Mesendoderm (in vitro differentiated cells): ENCODE measurements at regions not wholly inside any gene's neighbourhood (a gene's known extent, or its start where the extent isn't known, plus 50 kb on each side); places are given as distances from the start of the nearest gene placed in this dataset.

Experiments used
- DNase-seq: peaks from one replicate; pipeline ENCODE4 v3.0.0; 2013
- H2AK5ac ChIP-seq: 2 replicates; pipeline ENCODE4 v1.6.1; 2013; ENCODE audit warnings: low read length, inconsistent platforms
- H2BK120ac ChIP-seq: 2 replicates; pipeline ENCODE4 v1.6.1; 2013; ENCODE audit warnings: low read depth, mild to moderate bottlenecking, low read length, moderate library complexity, mixed read lengths
- H2BK15ac ChIP-seq: replicated peaks from 2 replicates; pipeline ENCODE4 v1.6.1; 2013; ENCODE audit warnings: low read depth, mild to moderate bottlenecking, moderate library complexity
- H2BK5ac ChIP-seq: 2 replicates; pipeline ENCODE4 v1.6.1; 2013; ENCODE audit warnings: low read length, inconsistent platforms
- H3K18ac ChIP-seq: 2 replicates; pipeline ENCODE4 v1.6.1; 2013; ENCODE audit warnings: mild to moderate bottlenecking, low read length, mixed read lengths
- H3K23ac ChIP-seq: one replicate; pipeline ENCODE4 v1.6.1; 2013; ENCODE audit warnings: low read length
- H3K27ac ChIP-seq: 2 replicates; pipeline ENCODE4 v1.5.1; 2013; ENCODE audit warnings: low read depth, mild to moderate bottlenecking, inconsistent platforms, low read length, moderate library complexity
- H3K27me3 ChIP-seq: 2 replicates; pipeline ENCODE4 v1.6.1; 2013; ENCODE audit warnings: low read length, control low read depth, mild to moderate bottlenecking, inconsistent platforms; ENCODE audit not compliant: insufficient read depth, poor library complexity
- H3K36me3 ChIP-seq: 2 replicates; pipeline ENCODE4 v1.6.1; 2013; ENCODE audit warnings: low read length, inconsistent platforms; ENCODE audit not compliant: control insufficient read depth, insufficient read depth
- H3K4ac ChIP-seq: one replicate; pipeline ENCODE4 v1.6.1; 2013; ENCODE audit warnings: low read depth, mild to moderate bottlenecking, low read length, moderate library complexity
- H3K4me1 ChIP-seq: 2 replicates; pipeline ENCODE4 v1.6.1; 2013; ENCODE audit warnings: low read depth, low read length, inconsistent platforms; ENCODE audit not compliant: control insufficient read depth
- H3K4me2 ChIP-seq: 2 replicates; pipeline ENCODE4 v1.6.1; 2013; ENCODE audit warnings: low read length
- H3K4me3 ChIP-seq: 2 replicates; pipeline ENCODE4 v1.5.1; 2013; ENCODE audit warnings: mild to moderate bottlenecking, low read length
- H3K56ac ChIP-seq: one replicate; pipeline ENCODE4 v1.6.1; 2013; ENCODE audit warnings: low read length
- H3K79me1 ChIP-seq: 2 replicates; pipeline ENCODE4 v1.6.1; 2013; ENCODE audit warnings: low read length, inconsistent platforms
- H3K79me2 ChIP-seq: 2 replicates; pipeline ENCODE4 v1.6.1; 2013; ENCODE audit warnings: mild to moderate bottlenecking, low read length; ENCODE audit not compliant: control insufficient read depth, insufficient read depth
- H3K9ac ChIP-seq: 2 replicates; pipeline ENCODE4 v1.6.1; 2013; ENCODE audit warnings: low read length, inconsistent platforms
- H4K5ac ChIP-seq: one replicate; pipeline ENCODE4 v1.6.1; 2013; ENCODE audit warnings: low read length
- H4K8ac ChIP-seq: one replicate; pipeline ENCODE4 v1.6.1; 2013; ENCODE audit warnings: low read depth, mild to moderate bottlenecking, control low read depth, low read length, moderate library complexity
- WGBS: extraction: QIAGEN DNeasy Blood & Tissue Kit; methylation state at CpG from one replicate; pipeline ENCODE4 v1.1.7; 2013; ENCODE audit warnings: low lambda C conversion rate, missing lambda C conversion rate; ENCODE audit not compliant: insufficient coverage; ENCODE audit errors: extremely low coverage; 5-methylcytosine and 5-hydroxymethylcytosine counted together

DNA sequence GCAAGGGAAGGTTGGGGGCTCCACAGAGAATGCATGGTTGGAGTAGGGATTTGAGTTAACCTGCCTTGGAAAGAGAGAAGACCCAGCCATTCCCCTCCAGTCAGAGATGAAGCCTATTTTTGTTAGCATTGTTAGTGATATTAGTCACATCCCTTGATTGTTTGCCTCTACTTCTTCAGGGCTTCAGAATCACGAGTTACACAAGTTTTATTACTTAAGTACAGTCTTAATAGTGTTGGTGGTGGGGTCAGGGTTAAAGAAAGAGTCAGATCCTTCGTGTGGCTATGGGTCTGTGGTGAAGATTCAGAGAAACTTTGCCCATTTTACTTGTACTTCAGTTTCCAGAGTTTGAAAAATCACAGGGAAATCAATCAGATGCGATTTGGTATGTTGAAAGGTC is 363.1 kb downstream of the LRIG3 start:
- no peaks in the 10 kb centered on the region for H3K79me1 ChIP-seq
- H3K79me2 ChIP-seq: no peaks in the 10 kb centered on the region

GRCh38 chr12:58557661-58558060 is 362.6 kb downstream of the LRIG3 start:
- no peak for DNase-seq
- Histone ChIP-seq H3K4me3 (no peak overlapping the region), H4K5ac (no peak overlapping the region), H3K4me1 (no peaks in the 10 kb centered on the region), H3K23ac (no peak overlapping the region), H3K27me3 (no peaks in the 10 kb centered on the region), H3K4me2 (no peak overlapping the region), H3K36me3 (no peaks in the 10 kb centered on the region), H3K4ac (no peak overlapping the region), H3K79me1 (no peaks in the 10 kb centered on the region), H3K18ac (no peak overlapping the region), H4K8ac (no peak overlapping the region), H2BK5ac (no peak overlapping the region), H2AK5ac (no peak overlapping the region), H3K27ac (no peak overlapping the region), H3K79me2 (no peaks in the 10 kb centered on the region), H3K56ac (no peak overlapping the region), H2BK120ac (no peak overlapping the region), H3K9ac (no peak overlapping the region), H2BK15ac (no peak overlapping the region)
- WGBS: no CpG with 5 or more reads among the region's 1 CpG

More for the DNA sequence above, 363.1 kb downstream of the LRIG3 start:
- Histone ChIP-seq H4K8ac (no peak overlapping the region), H3K27ac (no peak overlapping the region), H3K56ac (no peak overlapping the region), H3K27me3 (no peaks in the 10 kb centered on the region), H3K4me3 (no peak overlapping the region), H3K23ac (no peak overlapping the region), H2AK5ac (no peak overlapping the region), H3K18ac (no peak overlapping the region), H3K4me1 (no peaks in the 10 kb centered on the region), H3K4ac (no peak overlapping the region), H3K4me2 (no peak overlapping the region), H2BK15ac (no peak overlapping the region), H2BK120ac (no peak overlapping the region), H3K36me3 (no peaks in the 10 kb centered on the region), H4K5ac (no peak overlapping the region), H2BK5ac (no peak overlapping the region), H3K9ac (no peak overlapping the region)
- WGBS: no CpG with 5 or more reads among the region's 3 CpGs
- DNase-seq: no peak

DNA sequence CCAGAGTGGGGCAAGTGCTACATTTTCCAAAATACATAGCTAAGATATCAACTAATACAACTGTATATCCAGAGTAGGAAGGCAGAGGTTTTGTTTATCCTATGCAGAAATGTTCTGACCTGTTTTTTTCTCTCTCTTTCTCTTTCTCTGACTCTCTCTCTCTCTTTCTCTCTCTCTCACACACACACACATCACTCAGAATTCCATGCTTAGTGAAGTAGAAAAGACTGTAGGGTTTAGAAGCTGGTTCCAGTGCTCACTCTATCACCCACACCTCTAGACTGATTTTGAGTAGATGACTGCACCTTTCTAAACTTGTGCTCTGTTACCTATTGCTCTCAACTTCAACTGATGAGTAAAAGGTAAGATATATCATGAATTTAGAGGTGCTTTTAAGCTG is 356.7 kb downstream of the LRIG3 start:
- H2BK15ac ChIP-seq: no peak overlapping the region
- H3K9ac ChIP-seq: no peak overlapping the region
- no peak overlapping the region for H3K4ac ChIP-seq
- H4K8ac ChIP-seq: no peak overlapping the region
- no peak overlapping the region for H3K23ac ChIP-seq
- H3K4me2 ChIP-seq: no peak overlapping the region
- no peak overlapping the region for H3K27ac ChIP-seq
- no peaks in the 10 kb centered on the region for H3K79me2 ChIP-seq
- no peak overlapping the region for H2AK5ac ChIP-seq
- no peaks in the 10 kb centered on the region for H3K79me1 ChIP-seq
- no peaks in the 10 kb centered on the region for H3K27me3 ChIP-seq
- H2BK5ac ChIP-seq: no peak overlapping the region
- no peaks in the 10 kb centered on the region for H3K4me1 ChIP-seq
- no peak overlapping the region for H2BK120ac ChIP-seq
- H3K56ac ChIP-seq: no peak overlapping the region
- H3K36me3 ChIP-seq: no peaks in the 10 kb centered on the region
- H4K5ac ChIP-seq: no peak overlapping the region
- DNase-seq: no peak
- H3K4me3 ChIP-seq: no peak overlapping the region
- H3K18ac ChIP-seq: no peak overlapping the region

- WGBS: no CpG with 5 or more reads among the region's 1 CpG
- no peak overlapping the region for H2BK15ac ChIP-seq
- no peak overlapping the region for H4K5ac ChIP-seq
- no peak overlapping the region for H3K9ac ChIP-seq
- no peak overlapping the region for H3K4me2 ChIP-seq
- H2AK5ac ChIP-seq: no peak overlapping the region
- DNase-seq: no peak
- H4K8ac ChIP-seq: no peak overlapping the region
- no peak overlapping the region for H3K4ac ChIP-seq
- no peak overlapping the region for H2BK5ac ChIP-seq
- H3K18ac ChIP-seq: no peak overlapping the region
- no peaks in the 10 kb centered on the region for H3K36me3 ChIP-seq
- H3K56ac ChIP-seq: no peak overlapping the region
- no peak overlapping the region for H3K27ac ChIP-seq
- H3K4me3 ChIP-seq: no peak overlapping the region
- no peaks in the 10 kb centered on the region for H3K79me1 ChIP-seq
- no peak overlapping the region for H2BK120ac ChIP-seq
- no peaks in the 10 kb centered on the region for H3K27me3 ChIP-seq
- H3K4me1 ChIP-seq: no peaks in the 10 kb centered on the region
- no peaks in the 10 kb centered on the region for H3K79me2 ChIP-seq
- no peak overlapping the region for H3K23ac ChIP-seq
Observed at GRCh38 chr12:58564721-58565120, 355.6 kb downstream of the LRIG3 start.

DNA sequence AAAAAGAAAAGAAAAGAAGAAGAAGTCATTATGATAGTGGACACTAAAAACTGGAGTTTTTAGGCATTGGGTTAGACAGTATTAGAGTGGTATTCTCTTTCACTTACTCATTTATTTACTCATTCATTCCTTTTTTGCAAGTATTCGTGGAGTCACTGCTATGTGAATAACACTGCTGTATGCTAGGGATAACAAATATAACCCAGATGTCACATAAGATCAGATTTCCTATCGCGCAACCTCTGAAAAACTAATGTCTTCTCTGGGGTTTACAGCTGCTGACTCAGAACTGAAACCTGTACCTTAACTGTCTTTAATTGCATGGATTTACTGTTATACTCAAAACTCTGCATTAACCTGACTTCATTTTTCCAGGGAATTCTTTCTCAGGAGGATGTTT is 353.7 kb downstream of the LRIG3 start:
- no peaks in the 10 kb centered on the region for H3K4me1 ChIP-seq
- H2BK120ac ChIP-seq: no peak overlapping the region
- no peak for DNase-seq
- no peak overlapping the region for H4K5ac ChIP-seq
- H3K9ac ChIP-seq: no peak overlapping the region
- H3K36me3 ChIP-seq: no peaks in the 10 kb centered on the region
- no peak overlapping the region for H2AK5ac ChIP-seq
- H3K79me2 ChIP-seq: no peaks in the 10 kb centered on the region
- H2BK15ac ChIP-seq: no peak overlapping the region
- no peak overlapping the region for H3K4me3 ChIP-seq
- H4K8ac ChIP-seq: no peak overlapping the region
- no peak overlapping the region for H3K23ac ChIP-seq
- H3K27me3 ChIP-seq: no peaks in the 10 kb centered on the region
- H3K79me1 ChIP-seq: no peaks in the 10 kb centered on the region
- no peak overlapping the region for H3K27ac ChIP-seq
- H3K4me2 ChIP-seq: no peak overlapping the region
- no peak overlapping the region for H3K18ac ChIP-seq
- H2BK5ac ChIP-seq: no peak overlapping the region
- H3K4ac ChIP-seq: no peak overlapping the region
- WGBS: no CpG with 5 or more reads among the region's 3 CpGs
- H3K56ac ChIP-seq: no peak overlapping the region

DNA sequence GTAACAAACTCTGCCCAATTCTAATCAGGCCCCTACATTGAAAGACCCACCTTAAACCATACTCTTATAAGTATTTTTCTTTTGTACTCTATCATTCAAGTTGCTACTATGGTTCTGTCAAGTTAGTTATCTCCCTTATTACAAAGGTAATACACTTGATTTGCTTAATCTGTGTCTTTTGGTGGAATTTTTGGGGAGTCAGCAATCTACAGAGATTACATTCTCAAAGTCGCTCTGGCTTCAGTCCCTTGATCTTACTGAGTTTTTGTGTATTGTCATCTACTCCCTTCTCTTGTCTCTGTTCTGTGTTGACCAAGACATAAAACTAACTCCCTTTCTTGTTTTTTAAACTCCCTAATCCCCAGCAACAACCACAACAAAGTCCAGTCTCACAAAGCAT is 353.1 kb downstream of the LRIG3 start:
- H3K27me3 ChIP-seq: no peaks in the 10 kb centered on the region
- H3K18ac ChIP-seq: no peak overlapping the region
- H2BK5ac ChIP-seq: no peak overlapping the region
- no peak overlapping the region for H3K4ac ChIP-seq
- no peak overlapping the region for H3K4me3 ChIP-seq
- H3K79me1 ChIP-seq: no peaks in the 10 kb centered on the region
- H3K27ac ChIP-seq: no peak overlapping the region
- no peak overlapping the region for H3K9ac ChIP-seq
- H3K79me2 ChIP-seq: no peaks in the 10 kb centered on the region
- H2BK15ac ChIP-seq: no peak overlapping the region
- no peak overlapping the region for H2AK5ac ChIP-seq
- no peak overlapping the region for H4K8ac ChIP-seq
- no peak overlapping the region for H3K23ac ChIP-seq
- no peak overlapping the region for H3K56ac ChIP-seq
- WGBS: no CpG with 5 or more reads among the region's 1 CpG
- H2BK120ac ChIP-seq: no peak overlapping the region
- H3K36me3 ChIP-seq: no peaks in the 10 kb centered on the region
- no peak overlapping the region for H4K5ac ChIP-seq
- no peak overlapping the region for H3K4me2 ChIP-seq
- H3K4me1 ChIP-seq: no peaks in the 10 kb centered on the region
- no peak for DNase-seq
